ENCODE measurements at regions not wholly inside any gene's neighbourhood (a gene's known extent, or its start where the extent isn't known, plus 50 kb on each side); places are given as distances from the start of the nearest gene placed in this dataset.

- Histone ChIP-seq H3K9ac (ENCODE audit: low read length in 5 of 5) (no peak overlapping the region), H3K27me3 (ENCODE audit: control insufficient read depth in 5 of 5, insufficient read depth in 4 of 5, low read length in 5 of 5) (peaks cover 0 to 5% (median 0%) of the 10 kb centered on the region in 5 donors), H3K27ac (ENCODE audit: low read depth, low read length) (no peak overlapping the region), H3K4me1 (ENCODE audit: control insufficient read depth in 5 of 5, insufficient read depth in 5 of 5, low read length in 5 of 5) (no peaks in the 10 kb centered on the region), H3K9me3 (ENCODE audit: control insufficient read depth in 5 of 5, low read length in 5 of 5) (peaks cover 0 to 5% (median 0%) of the 10 kb centered on the region in 5 donors), H3K36me3 (ENCODE audit: control insufficient read depth in 5 of 5, insufficient read depth in 5 of 5, low read length in 5 of 5) (no peaks in the 10 kb centered on the region), H3K4me3 (ENCODE audit: low read depth in 1 of 5, low read length in 5 of 5) (no peak overlapping the region)
Observed at GRCh38 chr2:118706844-118707243, 140.6 kb downstream of the EN1 start.

GRCh38 chr2:118706371-118706770, 141.1 kb downstream of the EN1 start:
- H3K4me1 ChIP-seq (ENCODE audit: control insufficient read depth in 5 of 5, insufficient read depth in 5 of 5, low read length in 5 of 5): no peaks in the 10 kb centered on the region
- H3K9ac ChIP-seq (ENCODE audit: low read length in 5 of 5): no peak overlapping the region
- H3K27me3 ChIP-seq (ENCODE audit: control insufficient read depth in 5 of 5, insufficient read depth in 4 of 5, low read length in 5 of 5): peaks cover 0 to 5% (median 0%) of the 10 kb centered on the region in 5 donors
- H3K4me3 ChIP-seq (ENCODE audit: low read depth in 1 of 5, low read length in 5 of 5): no peak overlapping the region
- H3K27ac ChIP-seq (ENCODE audit: low read depth, low read length): no peak overlapping the region
- peaks cover 0 to 5% (median 0%) of the 10 kb centered on the region in 5 donors for H3K9me3 ChIP-seq (ENCODE audit: control insufficient read depth in 5 of 5, low read length in 5 of 5)
- H3K36me3 ChIP-seq (ENCODE audit: control insufficient read depth in 5 of 5, insufficient read depth in 5 of 5, low read length in 5 of 5): no peaks in the 10 kb centered on the region

- Histone ChIP-seq H3K9ac (ENCODE audit: low read length in 5 of 5) (no peak overlapping the region), H3K36me3 (ENCODE audit: control insufficient read depth in 5 of 5, insufficient read depth in 5 of 5, low read length in 5 of 5) (no peaks in the 10 kb centered on the region)
Observed at GRCh38 chr2:118705032-118705431, 142.4 kb downstream of the EN1 start.

GRCh38 chr2:118699447-118700175, 147.8 kb downstream of the EN1 start:
- peaks cover 0 to 9% (median 0%) of the 10 kb centered on the region in 5 donors for H3K4me1 ChIP-seq (ENCODE audit: control insufficient read depth in 5 of 5, insufficient read depth in 5 of 5, low read length in 5 of 5)
- no peaks in the 10 kb centered on the region for H3K36me3 ChIP-seq (ENCODE audit: control insufficient read depth in 5 of 5, insufficient read depth in 5 of 5, low read length in 5 of 5)
- no peaks in the 10 kb centered on the region for H3K9me3 ChIP-seq (ENCODE audit: control insufficient read depth in 5 of 5, low read length in 5 of 5)
- no peak overlapping the region for H3K4me3 ChIP-seq (ENCODE audit: low read depth in 1 of 5, low read length in 5 of 5)
- no peak overlapping the region for H3K27ac ChIP-seq (ENCODE audit: low read depth, low read length)
- H3K27me3 ChIP-seq (ENCODE audit: control insufficient read depth in 5 of 5, insufficient read depth in 4 of 5, low read length in 5 of 5): peaks cover 0 to 1% (median 0%) of the 10 kb centered on the region in 5 donors
- H3K9ac ChIP-seq (ENCODE audit: low read length in 5 of 5): no peak overlapping the region

More at GRCh38 chr2:118705032-118705431, 142.4 kb downstream of the EN1 start:
- H3K4me3 ChIP-seq (ENCODE audit: low read depth in 1 of 5, low read length in 5 of 5): no peak overlapping the region
- H3K27ac ChIP-seq (ENCODE audit: low read depth, low read length): no peak overlapping the region
- no peaks in the 10 kb centered on the region for H3K4me1 ChIP-seq (ENCODE audit: control insufficient read depth in 5 of 5, insufficient read depth in 5 of 5, low read length in 5 of 5)
- peaks cover 0 to 4% (median 0%) of the 10 kb centered on the region in 5 donors for H3K9me3 ChIP-seq (ENCODE audit: control insufficient read depth in 5 of 5, low read length in 5 of 5)
- peaks cover 0 to 5% (median 0%) of the 10 kb centered on the region in 5 donors for H3K27me3 ChIP-seq (ENCODE audit: control insufficient read depth in 5 of 5, insufficient read depth in 4 of 5, low read length in 5 of 5)

- Histone ChIP-seq H3K27me3 (ENCODE audit: control insufficient read depth in 5 of 5, insufficient read depth in 4 of 5, low read length in 5 of 5) (no peaks in the 10 kb centered on the region), H3K27ac (ENCODE audit: low read depth, low read length) (no peak overlapping the region), H3K9me3 (ENCODE audit: control insufficient read depth in 5 of 5, low read length in 5 of 5) (no peaks in the 10 kb centered on the region), H3K36me3 (ENCODE audit: control insufficient read depth in 5 of 5, insufficient read depth in 5 of 5, low read length in 5 of 5) (no peaks in the 10 kb centered on the region), H3K4me1 (ENCODE audit: control insufficient read depth in 5 of 5, insufficient read depth in 5 of 5, low read length in 5 of 5) (peaks cover 0 to 9% (median 0%) of the 10 kb centered on the region in 5 donors), H3K9ac (ENCODE audit: low read length in 5 of 5) (no peak overlapping the region), H3K4me3 (ENCODE audit: low read depth in 1 of 5, low read length in 5 of 5) (no peak overlapping the region)
Observed at GRCh38 chr2:118698564-118698963, 148.9 kb downstream of the EN1 start.

- Histone ChIP-seq H3K27ac (ENCODE audit: low read depth, low read length) (no peak overlapping the region), H3K27me3 (ENCODE audit: control insufficient read depth in 5 of 5, insufficient read depth in 4 of 5, low read length in 5 of 5) (no peaks in the 10 kb centered on the region), H3K36me3 (ENCODE audit: control insufficient read depth in 5 of 5, insufficient read depth in 5 of 5, low read length in 5 of 5) (no peaks in the 10 kb centered on the region), H3K9ac (ENCODE audit: low read length in 5 of 5) (no peak overlapping the region), H3K4me1 (ENCODE audit: control insufficient read depth in 5 of 5, insufficient read depth in 5 of 5, low read length in 5 of 5) (peaks cover 0 to 9% (median 0%) of the 10 kb centered on the region in 5 donors), H3K4me3 (ENCODE audit: low read depth in 1 of 5, low read length in 5 of 5) (no peak overlapping the region), H3K9me3 (ENCODE audit: control insufficient read depth in 5 of 5, low read length in 5 of 5) (no peaks in the 10 kb centered on the region)
Observed at GRCh38 chr2:118697781-118698180, 149.7 kb downstream of the EN1 start.

GRCh38 chr2:118696786-118697465, 150.5 kb downstream of the EN1 start:
- no peak overlapping the region for H3K4me3 ChIP-seq (ENCODE audit: low read depth in 1 of 5, low read length in 5 of 5)
- H3K36me3 ChIP-seq (ENCODE audit: control insufficient read depth in 5 of 5, insufficient read depth in 5 of 5, low read length in 5 of 5): no peaks in the 10 kb centered on the region
- H3K9ac ChIP-seq (ENCODE audit: low read length in 5 of 5): no peak overlapping the region
- H3K27me3 ChIP-seq (ENCODE audit: control insufficient read depth in 5 of 5, insufficient read depth in 4 of 5, low read length in 5 of 5): no peaks in the 10 kb centered on the region
- H3K4me1 ChIP-seq (ENCODE audit: control insufficient read depth in 5 of 5, insufficient read depth in 5 of 5, low read length in 5 of 5): peaks cover 0 to 9% (median 0%) of the 10 kb centered on the region in 5 donors
- no peak overlapping the region for H3K27ac ChIP-seq (ENCODE audit: low read depth, low read length)
- no peaks in the 10 kb centered on the region for H3K9me3 ChIP-seq (ENCODE audit: control insufficient read depth in 5 of 5, low read length in 5 of 5)

- H3K4me1 ChIP-seq (ENCODE audit: control insufficient read depth in 5 of 5, insufficient read depth in 5 of 5, low read length in 5 of 5): peaks cover 0 to 9% (median 0%) of the 10 kb centered on the region in 5 donors
Observed at GRCh38 chr2:118693287-118693822, 154.1 kb downstream of the EN1 start.

GRCh38 chr2:118689874-118690273, 157.6 kb downstream of the EN1 start:
- Histone ChIP-seq H3K4me1 (ENCODE audit: control insufficient read depth in 5 of 5, insufficient read depth in 5 of 5, low read length in 5 of 5) (no peaks in the 10 kb centered on the region), H3K27ac (ENCODE audit: low read depth, low read length) (no peak overlapping the region), H3K27me3 (ENCODE audit: control insufficient read depth in 5 of 5, insufficient read depth in 4 of 5, low read length in 5 of 5) (no peaks in the 10 kb centered on the region), H3K36me3 (ENCODE audit: control insufficient read depth in 5 of 5, insufficient read depth in 5 of 5, low read length in 5 of 5) (no peaks in the 10 kb centered on the region), H3K9me3 (ENCODE audit: control insufficient read depth in 5 of 5, low read length in 5 of 5) (peaks cover 4 to 9% (median 7%) of the 10 kb centered on the region in 5 donors), H3K4me3 (ENCODE audit: low read depth in 1 of 5, low read length in 5 of 5) (no peak overlapping the region), H3K9ac (ENCODE audit: low read length in 5 of 5) (no peak overlapping the region)

More at GRCh38 chr2:118693287-118693822, 154.1 kb downstream of the EN1 start:
- H3K27me3 ChIP-seq (ENCODE audit: control insufficient read depth in 5 of 5, insufficient read depth in 4 of 5, low read length in 5 of 5): no peaks in the 10 kb centered on the region
- H3K9me3 ChIP-seq (ENCODE audit: control insufficient read depth in 5 of 5, low read length in 5 of 5): peaks cover 4 to 9% (median 7%) of the 10 kb centered on the region in 5 donors
- no peaks in the 10 kb centered on the region for H3K36me3 ChIP-seq (ENCODE audit: control insufficient read depth in 5 of 5, insufficient read depth in 5 of 5, low read length in 5 of 5)
- no peak overlapping the region for H3K9ac ChIP-seq (ENCODE audit: low read length in 5 of 5)
- no peak overlapping the region for H3K27ac ChIP-seq (ENCODE audit: low read depth, low read length)
- H3K4me3 ChIP-seq (ENCODE audit: low read depth in 1 of 5, low read length in 5 of 5): no peak overlapping the region

- Histone ChIP-seq H3K4me3 (ENCODE audit: low read depth in 1 of 5, low read length in 5 of 5) (no peak overlapping the region), H3K36me3 (ENCODE audit: control insufficient read depth in 5 of 5, insufficient read depth in 5 of 5, low read length in 5 of 5) (no peaks in the 10 kb centered on the region), H3K4me1 (ENCODE audit: control insufficient read depth in 5 of 5, insufficient read depth in 5 of 5, low read length in 5 of 5) (no peaks in the 10 kb centered on the region), H3K9me3 (ENCODE audit: control insufficient read depth in 5 of 5, low read length in 5 of 5) (peaks cover 4 to 9% (median 7%) of the 10 kb centered on the region in 5 donors), H3K9ac (ENCODE audit: low read length in 5 of 5) (no peak overlapping the region), H3K27ac (ENCODE audit: low read depth, low read length) (no peak overlapping the region), H3K27me3 (ENCODE audit: control insufficient read depth in 5 of 5, insufficient read depth in 4 of 5, low read length in 5 of 5) (no peaks in the 10 kb centered on the region)
Observed at GRCh38 chr2:118689456-118689855, 158.0 kb downstream of the EN1 start.
